ENCODE measurements at regions not wholly inside any gene's neighbourhood (a gene's known extent, or its start where the extent isn't known, plus 50 kb on each side); places are given as distances from the start of the nearest gene placed in this dataset.

GRCh38 chr1:5720484-5720883 lies 271.7 kb downstream of the NPHP4 start:
- no peak overlapping the region for H3K4me3 ChIP-seq (ENCODE audit: low read depth, low read length)
- TF ChIP-seq, protein P1, sequence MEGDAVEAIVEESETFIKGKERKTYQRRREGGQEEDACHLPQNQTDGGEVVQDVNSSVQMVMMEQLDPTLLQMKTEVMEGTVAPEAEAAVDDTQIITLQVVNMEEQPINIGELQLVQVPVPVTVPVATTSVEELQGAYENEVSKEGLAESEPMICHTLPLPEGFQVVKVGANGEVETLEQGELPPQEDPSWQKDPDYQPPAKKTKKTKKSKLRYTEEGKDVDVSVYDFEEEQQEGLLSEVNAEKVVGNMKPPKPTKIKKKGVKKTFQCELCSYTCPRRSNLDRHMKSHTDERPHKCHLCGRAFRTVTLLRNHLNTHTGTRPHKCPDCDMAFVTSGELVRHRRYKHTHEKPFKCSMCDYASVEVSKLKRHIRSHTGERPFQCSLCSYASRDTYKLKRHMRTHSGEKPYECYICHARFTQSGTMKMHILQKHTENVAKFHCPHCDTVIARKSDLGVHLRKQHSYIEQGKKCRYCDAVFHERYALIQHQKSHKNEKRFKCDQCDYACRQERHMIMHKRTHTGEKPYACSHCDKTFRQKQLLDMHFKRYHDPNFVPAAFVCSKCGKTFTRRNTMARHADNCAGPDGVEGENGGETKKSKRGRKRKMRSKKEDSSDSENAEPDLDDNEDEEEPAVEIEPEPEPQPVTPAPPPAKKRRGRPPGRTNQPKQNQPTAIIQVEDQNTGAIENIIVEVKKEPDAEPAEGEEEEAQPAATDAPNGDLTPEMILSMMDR (IDR thresholded peaks at IDR 0.05; ENCODE audit: control insufficient read depth, extremely low read depth, insufficient read depth): no peak
- DNase-seq (ENCODE audit: low read depth): no peak

GRCh38 chr1:5720045-5720444 lies 272.2 kb downstream of the NPHP4 start:
- no peak for DNase-seq (ENCODE audit: low read depth)
- TF ChIP-seq, protein P1 (IDR thresholded peaks at IDR 0.05; ENCODE audit: control insufficient read depth, extremely low read depth, insufficient read depth): no peak
- H3K4me3 ChIP-seq (ENCODE audit: low read depth, low read length): no peak overlapping the region

GRCh38 chr1:5718831-5719632 lies 273.2 kb downstream of the NPHP4 start:
- no peak overlapping the region for H3K4me3 ChIP-seq (ENCODE audit: low read depth, low read length)
- TF ChIP-seq, protein P1 (IDR thresholded peaks at IDR 0.05; ENCODE audit: control insufficient read depth, extremely low read depth, insufficient read depth): peak; percentile 23; the same call in 1 of the 2 replicates
- no peak for DNase-seq (ENCODE audit: low read depth)

- DNase-seq (ENCODE audit: low read depth): no peak
- H3K4me3 ChIP-seq (ENCODE audit: low read depth, low read length): no peak overlapping the region
- TF ChIP-seq, protein P1 (IDR thresholded peaks at IDR 0.05; ENCODE audit: control insufficient read depth, extremely low read depth, insufficient read depth): no peak
Measured at GRCh38 chr1:5717031-5717682, 275.1 kb downstream of the NPHP4 start.

DNA sequence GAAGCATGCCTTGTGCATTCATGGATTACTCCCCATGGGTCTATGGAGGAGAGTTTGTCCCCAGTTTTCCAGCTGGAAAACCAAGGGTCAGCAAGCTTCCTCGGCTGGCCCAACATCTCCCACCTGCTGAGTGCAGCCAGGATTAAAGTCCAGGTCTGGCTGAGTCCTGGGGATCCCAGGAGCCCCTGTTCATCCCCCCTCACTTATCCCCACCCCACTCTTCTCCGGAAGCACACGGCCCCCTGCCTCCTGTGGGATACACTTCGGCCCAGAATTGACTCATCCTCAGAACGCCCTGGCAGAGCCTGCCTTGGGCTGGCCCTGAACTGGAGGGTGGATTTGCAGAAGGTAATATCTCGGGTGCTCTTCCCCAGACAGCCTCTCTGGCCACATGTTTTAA lies 276.1 kb downstream of the NPHP4 start:
- TF ChIP-seq, protein P1 (IDR thresholded peaks at IDR 0.05; ENCODE audit: control insufficient read depth, extremely low read depth, insufficient read depth): no peak
- no peak overlapping the region for H3K4me3 ChIP-seq (ENCODE audit: low read depth, low read length)

DNA sequence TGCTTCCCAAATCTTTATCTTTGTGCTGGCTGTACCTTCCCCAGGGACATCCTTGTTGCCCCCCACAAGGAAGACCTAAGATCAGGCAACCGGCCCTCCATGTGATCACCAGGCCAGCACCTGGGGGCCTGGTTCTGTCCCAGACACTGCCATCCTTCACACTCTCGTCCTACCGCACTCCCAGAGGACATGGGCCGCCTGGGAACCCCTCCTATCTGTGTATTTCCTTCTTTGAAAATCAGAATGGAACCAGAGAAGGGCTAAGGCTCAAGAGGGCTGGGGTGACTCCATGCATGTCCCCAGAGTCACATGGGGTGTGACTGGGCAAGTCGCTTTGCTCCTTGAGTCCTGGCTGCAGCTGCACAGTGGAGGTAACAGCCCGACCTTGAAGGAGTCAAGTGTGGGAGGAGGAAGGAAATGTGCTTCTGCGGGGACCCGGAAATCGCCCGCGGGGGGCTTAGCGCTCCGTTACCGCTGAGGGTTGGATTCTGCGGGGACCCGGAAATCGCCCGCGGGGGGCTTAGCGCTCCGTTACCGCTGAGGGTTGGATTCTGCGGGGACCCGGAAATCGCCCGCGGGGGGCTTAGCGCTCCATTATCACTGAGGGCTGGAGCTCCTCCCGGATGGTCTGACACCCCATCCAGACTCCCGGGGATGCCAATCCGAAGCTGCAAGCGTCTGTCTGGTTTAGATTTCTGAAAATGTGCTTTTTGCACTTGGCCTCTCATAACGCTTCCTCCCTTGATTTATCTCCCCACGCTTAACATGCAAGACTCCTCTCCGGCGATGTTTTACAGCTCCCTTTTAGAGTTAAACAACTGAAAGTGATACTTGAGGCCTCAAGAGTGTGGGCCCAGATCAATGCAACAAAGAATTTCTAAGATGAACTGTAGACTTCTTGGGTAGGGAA lies 278.9 kb downstream of the NPHP4 start:
- no peak overlapping the region for H3K4me3 ChIP-seq (ENCODE audit: low read depth, low read length)
- no peak for DNase-seq (ENCODE audit: low read depth)
- TF ChIP-seq, protein P1 (IDR thresholded peaks at IDR 0.05; ENCODE audit: control insufficient read depth, extremely low read depth, insufficient read depth): no peak

More for the DNA sequence above, 276.1 kb downstream of the NPHP4 start:
- DNase-seq (ENCODE audit: low read depth): no peak
